Endothelial cell of umbilical vein (primary cell): ENCODE measurements at regions not wholly inside any gene's neighbourhood (a gene's known extent, or its start where the extent isn't known, plus 50 kb on each side); places are given as distances from the start of the nearest gene placed in this dataset.

Experiments used
- CTCF ChIP-seq, 2 donors: IDR thresholded peaks; 1 replicate in 1 of 2; 2 replicates in 1 of 2; pipeline ENCODE4 v1.5.1; 2011; ENCODE audit warnings: low read length in 2 of 2, mild to moderate bottlenecking in 2 of 2, moderate library complexity in 2 of 2, control low read depth in 1 of 2, inconsistent platforms in 1 of 2, low read depth in 1 of 2; ENCODE audit not compliant: insufficient read depth in 1 of 2; ENCODE audit errors: extremely low read depth in 1 of 2
- EZH2 ChIP-seq: IDR thresholded peaks from 2 replicates; pipeline ENCODE4 v1.6.1; 2012; ENCODE audit warnings: borderline replicate concordance, low read depth, mild to moderate bottlenecking, moderate library complexity, low read length, inconsistent platforms; ENCODE audit not compliant: severe bottlenecking
- JUN ChIP-seq: IDR thresholded peaks from 2 replicates; pipeline ENCODE4 v1.6.1; 2011; ENCODE audit warnings: borderline replicate concordance, low read depth; ENCODE audit not compliant: insufficient read length, insufficient read depth
- MAX ChIP-seq: IDR thresholded peaks from 2 replicates; pipeline ENCODE4 v1.6.1; 2011; ENCODE audit not compliant: insufficient read depth, insufficient read length
- POLR2A ChIP-seq: IDR thresholded peaks from 2 replicates; pipeline ENCODE4 v1.6.1; 2012; ENCODE audit warnings: low read depth, mild to moderate bottlenecking, control low read depth, low read length

- TF ChIP-seq CTCF (IDR thresholded peaks at IDR 0.05; ENCODE audit: extremely low read depth in 1 of 2, insufficient read depth in 1 of 2, low read depth in 1 of 2, low read length in 2 of 2) (no peak), JUN (no peak), POLR2A (no peak), EZH2 (no peak), MAX (no peak)
These were observed 201.9 kb upstream of the SLC8A1 start for GRCh38 chr2:40653829-40654228.
